LNCAP (cell line): ENCODE measurements at regions not wholly inside any gene's neighbourhood (a gene's known extent, or its start where the extent isn't known, plus 50 kb on each side); places are given as distances from the start of the nearest gene placed in this dataset.

Source experiments
- TF ChIP-seq, protein P1 (sequence below): fragments of 450-650 bp; IDR thresholded peaks from 2 replicates; pipeline ENCODE4 v1.5.1; 2017; ENCODE audit warnings: mild to moderate bottlenecking

DNA sequence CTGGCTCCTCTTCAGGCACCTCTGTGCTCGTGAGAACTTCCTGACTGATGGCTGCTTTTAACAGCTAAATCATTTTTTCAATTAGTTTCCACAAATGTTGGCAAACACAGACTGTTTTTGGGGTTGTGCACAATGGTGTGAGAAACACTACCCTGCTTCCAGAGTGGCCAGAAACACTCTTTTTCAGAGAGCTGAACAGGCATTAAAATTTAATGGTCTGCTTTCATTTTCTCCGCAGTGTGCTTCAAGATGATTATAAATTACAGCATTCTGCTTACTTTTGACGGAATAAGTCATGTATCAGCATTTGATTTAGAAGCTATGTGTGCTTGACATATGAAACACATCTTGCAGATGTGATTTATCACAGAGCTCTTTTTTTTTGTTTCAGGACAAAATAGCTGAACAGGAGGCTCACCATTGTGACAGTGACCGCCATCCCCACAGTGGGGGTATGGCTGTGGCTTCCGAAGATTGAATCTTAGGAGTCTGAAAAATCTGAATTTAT, 454.5 kb upstream of the ZNF608 start:
- TF ChIP-seq, protein P1, sequence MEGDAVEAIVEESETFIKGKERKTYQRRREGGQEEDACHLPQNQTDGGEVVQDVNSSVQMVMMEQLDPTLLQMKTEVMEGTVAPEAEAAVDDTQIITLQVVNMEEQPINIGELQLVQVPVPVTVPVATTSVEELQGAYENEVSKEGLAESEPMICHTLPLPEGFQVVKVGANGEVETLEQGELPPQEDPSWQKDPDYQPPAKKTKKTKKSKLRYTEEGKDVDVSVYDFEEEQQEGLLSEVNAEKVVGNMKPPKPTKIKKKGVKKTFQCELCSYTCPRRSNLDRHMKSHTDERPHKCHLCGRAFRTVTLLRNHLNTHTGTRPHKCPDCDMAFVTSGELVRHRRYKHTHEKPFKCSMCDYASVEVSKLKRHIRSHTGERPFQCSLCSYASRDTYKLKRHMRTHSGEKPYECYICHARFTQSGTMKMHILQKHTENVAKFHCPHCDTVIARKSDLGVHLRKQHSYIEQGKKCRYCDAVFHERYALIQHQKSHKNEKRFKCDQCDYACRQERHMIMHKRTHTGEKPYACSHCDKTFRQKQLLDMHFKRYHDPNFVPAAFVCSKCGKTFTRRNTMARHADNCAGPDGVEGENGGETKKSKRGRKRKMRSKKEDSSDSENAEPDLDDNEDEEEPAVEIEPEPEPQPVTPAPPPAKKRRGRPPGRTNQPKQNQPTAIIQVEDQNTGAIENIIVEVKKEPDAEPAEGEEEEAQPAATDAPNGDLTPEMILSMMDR = no peak

DNA sequence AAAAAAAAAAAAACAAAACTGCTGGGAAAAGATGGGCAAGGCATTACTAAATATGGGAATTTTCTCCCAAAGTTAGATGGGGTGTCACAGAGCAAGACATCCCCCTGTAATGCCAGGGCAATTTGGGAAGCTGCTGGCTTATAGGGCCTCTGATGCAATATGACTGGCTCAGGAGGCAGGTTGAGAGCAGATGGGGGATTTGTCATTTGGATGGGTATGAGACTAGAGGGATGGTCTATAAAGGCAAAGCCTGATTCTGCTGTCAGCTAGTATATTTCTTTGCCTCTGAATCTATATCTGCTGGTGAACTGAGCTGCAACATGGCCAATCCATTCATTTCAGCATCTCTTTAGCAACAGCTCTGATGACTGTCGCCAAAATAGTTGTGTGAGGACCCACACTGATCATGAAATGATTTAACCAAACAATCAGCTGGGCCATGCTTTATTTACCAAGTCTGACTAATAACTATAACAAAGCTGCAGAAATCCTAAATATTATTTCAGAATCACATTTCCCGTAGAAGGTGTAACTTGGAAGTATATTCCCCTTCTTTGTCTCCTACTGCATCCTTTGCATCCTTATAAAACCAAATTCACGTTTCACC, 455.1 kb upstream of the ZNF608 start:
- TF ChIP-seq, protein P1 = no peak

DNA sequence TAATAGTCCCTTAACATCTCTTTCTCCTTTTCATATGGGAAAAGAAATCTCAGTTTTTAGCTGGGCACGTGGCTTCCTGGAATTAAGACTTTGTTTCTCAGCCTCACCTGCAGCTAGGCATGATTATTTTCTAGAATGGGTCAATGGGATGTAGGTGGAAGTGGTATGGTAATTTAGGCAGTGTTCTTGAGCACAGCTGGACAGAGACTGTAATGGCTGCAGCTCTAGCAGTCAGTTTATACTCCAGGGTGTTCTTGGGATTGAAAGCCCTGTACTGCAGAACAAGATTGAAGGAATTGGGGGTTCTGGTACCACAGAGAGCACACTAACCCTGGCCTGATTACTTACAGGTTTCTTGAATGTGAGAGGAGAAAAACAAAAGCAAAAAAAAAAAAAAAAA, 455.9 kb upstream of the ZNF608 start:
- TF ChIP-seq, protein P1 = no peak

DNA sequence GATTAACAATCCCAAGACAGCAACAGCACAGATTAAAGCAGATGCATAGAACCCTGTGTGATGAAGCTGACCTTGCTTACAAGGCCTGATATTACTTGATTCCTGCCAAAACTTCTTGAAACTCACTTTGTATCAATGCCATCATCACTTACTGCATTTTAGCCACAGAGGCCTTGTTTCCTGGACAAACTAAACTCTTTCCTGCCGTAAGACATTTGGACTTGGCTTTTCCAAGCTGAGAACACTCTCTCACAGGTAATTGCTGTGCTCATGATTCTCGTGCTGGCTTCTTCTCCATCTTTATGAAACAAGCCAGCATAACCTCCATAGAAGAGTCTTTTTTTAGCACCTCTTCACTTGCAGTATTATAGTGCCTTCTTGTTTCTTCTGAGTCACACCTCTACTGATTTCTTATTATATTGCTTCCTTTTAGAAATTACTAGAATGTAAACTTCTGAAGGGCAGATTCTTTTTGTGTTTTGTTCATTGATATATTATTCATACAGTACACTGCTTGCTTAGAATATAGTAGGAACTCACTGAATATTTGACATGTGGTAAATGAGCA, 456.5 kb upstream of the ZNF608 start:
- TF ChIP-seq, protein P1 = no peak

DNA sequence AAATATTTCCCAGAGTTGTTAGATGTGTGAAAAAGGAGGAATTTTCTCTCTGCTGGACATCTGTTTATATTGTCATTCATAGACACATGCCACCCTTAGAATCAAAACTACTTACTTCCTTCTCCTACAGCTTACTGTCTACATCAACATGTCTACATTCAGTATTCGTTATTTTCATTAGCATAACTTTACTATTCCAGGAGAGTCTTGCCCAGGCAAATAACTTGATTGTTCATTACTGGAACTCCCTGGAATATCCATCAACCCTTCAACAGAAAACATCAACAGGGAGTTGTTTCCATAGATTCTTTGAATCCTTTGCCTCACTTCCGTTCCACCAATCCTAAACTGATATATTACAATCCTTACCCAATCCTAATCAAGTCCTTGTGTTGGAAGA, 457.5 kb upstream of the ZNF608 start:
- TF ChIP-seq, protein P1 = no peak

DNA sequence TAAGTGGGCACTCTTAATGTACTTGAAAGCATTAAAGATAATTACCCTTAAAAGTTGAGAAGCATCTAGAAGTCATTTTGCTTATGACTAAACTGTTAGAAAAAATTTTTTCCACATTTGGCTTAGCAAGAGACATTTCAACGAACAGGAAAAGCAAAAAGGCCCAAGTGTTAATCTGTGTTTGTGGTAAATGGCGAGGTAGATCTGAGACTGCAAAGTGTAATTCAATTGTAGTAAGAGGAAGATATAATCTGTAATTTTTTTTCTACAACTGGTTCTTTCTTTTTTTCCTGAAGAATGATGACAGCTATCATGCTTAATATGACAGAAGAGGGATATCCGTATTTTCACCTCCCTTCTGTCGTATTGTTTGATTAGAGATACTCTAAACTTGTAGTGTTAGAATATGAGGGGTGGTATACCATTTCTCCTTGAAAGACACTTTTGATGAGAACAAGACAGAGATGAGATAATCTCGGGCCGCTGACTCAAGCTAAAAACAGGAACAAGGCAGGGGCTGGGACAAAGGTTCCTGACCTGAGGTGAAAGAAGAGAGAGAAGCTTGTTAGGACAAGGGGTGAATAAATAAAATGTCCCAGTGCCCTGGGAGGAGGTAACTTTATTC, 459.3 kb upstream of the ZNF608 start:
- TF ChIP-seq, protein P1 = no peak

DNA sequence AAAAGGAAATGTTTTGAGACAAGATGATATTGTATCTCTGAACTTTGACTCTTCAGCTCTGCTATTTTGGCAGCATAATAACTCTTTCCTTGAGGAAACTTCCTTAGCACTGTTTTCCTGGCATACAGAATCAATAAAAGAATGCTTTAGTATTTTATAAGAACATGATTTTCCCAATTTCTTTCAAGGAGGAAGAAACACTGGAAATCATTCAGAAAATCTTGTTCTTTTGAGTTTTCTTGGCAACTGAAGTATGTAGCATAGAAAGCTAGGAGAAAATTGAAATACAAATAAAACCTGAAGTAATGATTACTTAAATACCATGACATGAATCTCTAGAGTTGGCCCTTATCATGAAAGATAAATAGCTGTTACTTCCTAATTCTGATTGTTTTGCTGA, 461.4 kb upstream of the ZNF608 start:
- TF ChIP-seq, protein P1 = no peak
